Stimulated activated effector memory CD8-positive, alpha-beta T cell treated with anti-CD3 and anti-CD28 coated beads, Interleukin-12 subunit alpha, Interleukin-12 subunit beta, amount 100 ng/mL, for 72 hours (primary cell): ENCODE measurements at regions not wholly inside any gene's neighbourhood (a gene's known extent, or its start where the extent isn't known, plus 50 kb on each side); places are given as distances from the start of the nearest gene placed in this dataset.
"Not testable (repeated sequence)": the region's sequence is repeated elsewhere in the genome, so short reads cannot be mapped to it uniquely, and the experiment has no call there.

Source experiments
- ATAC-seq: fragments of 150-1000 bp; cut with Tn5 transposase; 2 replicates; pipeline ENCODE4 v1.10.0; 2021
- DNase-seq, 2 donors: peaks; one replicate each; pipeline ENCODE4 v3.0.0; 2021 to 2022; ENCODE audit warnings: low spot score in 2 of 2
- H3K27ac Mint-ChIP-seq: one replicate; pipeline ENCODE4 v1.8.0; 2022; ENCODE audit warnings: mild to moderate bottlenecking, mixed read lengths
- H3K36me3 Mint-ChIP-seq: one replicate; pipeline ENCODE4 v1.8.0; 2022; ENCODE audit warnings: mild to moderate bottlenecking, mixed read lengths
- H3K4me1 Mint-ChIP-seq: one replicate; pipeline ENCODE4 v1.8.0; 2022; ENCODE audit warnings: mixed read lengths
- H3K4me3 Mint-ChIP-seq: one replicate; pipeline ENCODE4 v1.8.0; 2022; ENCODE audit warnings: mild to moderate bottlenecking, mixed read lengths
- H3K9me3 Mint-ChIP-seq: one replicate; pipeline ENCODE4 v1.8.0; 2022; ENCODE audit warnings: mixed read lengths

DNA sequence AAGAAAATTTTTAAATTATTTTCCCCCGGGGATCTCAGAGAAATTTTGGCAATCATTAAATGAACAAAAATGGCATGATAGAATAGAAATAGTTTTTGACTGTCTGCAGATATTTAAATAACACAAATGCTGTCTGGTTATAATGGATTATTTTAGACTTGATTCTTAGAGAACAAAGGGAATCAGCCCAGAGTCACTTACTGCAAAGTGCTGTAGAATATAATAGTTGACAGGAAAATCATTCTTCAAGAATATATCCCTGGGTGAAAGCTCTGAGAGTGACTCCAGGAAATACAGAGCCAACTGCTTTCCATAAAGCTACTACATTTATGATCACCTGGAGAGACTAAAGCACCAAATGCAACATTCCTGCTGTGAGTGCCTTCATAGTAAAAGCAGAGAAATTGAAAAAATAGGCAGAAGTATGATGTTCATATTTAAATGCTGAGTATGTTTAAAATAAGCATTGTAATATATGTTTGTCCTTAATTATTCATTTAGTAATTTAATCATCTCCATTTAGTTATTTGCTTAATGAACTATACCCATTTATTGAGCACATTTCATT lies 1765.8 kb downstream of the SLITRK1 start:
- ATAC-seq (no peak), DNase-seq (no peak)
- H3K9me3 Mint-ChIP-seq: peaks cover 15% of the 10 kb centered on the region
- no peak overlapping the region for H3K4me3 Mint-ChIP-seq
- H3K27ac Mint-ChIP-seq: no peak overlapping the region
- no peaks in the 10 kb centered on the region for H3K36me3 Mint-ChIP-seq
- H3K4me1 Mint-ChIP-seq: no peaks in the 10 kb centered on the region

DNA sequence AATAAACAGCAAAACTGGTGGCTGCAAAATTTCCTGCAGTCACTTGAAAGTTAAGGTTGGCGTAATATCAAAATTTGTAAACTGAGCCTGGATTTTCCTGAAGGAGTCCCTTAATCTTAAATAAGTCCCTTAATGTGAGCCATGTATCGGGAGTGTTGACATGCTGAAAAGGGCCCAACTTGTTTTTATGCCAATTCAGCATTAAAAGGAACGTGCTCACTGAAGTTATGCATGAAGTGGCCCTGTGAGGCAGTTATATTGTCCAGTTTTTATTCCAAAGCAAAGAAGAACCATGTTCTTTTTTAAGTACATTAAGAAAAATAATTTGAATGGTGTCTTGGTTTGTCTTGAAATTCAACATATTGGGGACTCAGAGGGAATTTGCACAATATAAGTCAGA lies 1766.9 kb downstream of the SLITRK1 start:
- no peak for ATAC-seq
- no peaks in the 10 kb centered on the region for H3K4me1 Mint-ChIP-seq
- H3K36me3 Mint-ChIP-seq: no peaks in the 10 kb centered on the region
- no peak overlapping the region for H3K4me3 Mint-ChIP-seq
- no peak for DNase-seq
- peaks cover 14% of the 10 kb centered on the region for H3K9me3 Mint-ChIP-seq
- H3K27ac Mint-ChIP-seq: no peak overlapping the region

DNA sequence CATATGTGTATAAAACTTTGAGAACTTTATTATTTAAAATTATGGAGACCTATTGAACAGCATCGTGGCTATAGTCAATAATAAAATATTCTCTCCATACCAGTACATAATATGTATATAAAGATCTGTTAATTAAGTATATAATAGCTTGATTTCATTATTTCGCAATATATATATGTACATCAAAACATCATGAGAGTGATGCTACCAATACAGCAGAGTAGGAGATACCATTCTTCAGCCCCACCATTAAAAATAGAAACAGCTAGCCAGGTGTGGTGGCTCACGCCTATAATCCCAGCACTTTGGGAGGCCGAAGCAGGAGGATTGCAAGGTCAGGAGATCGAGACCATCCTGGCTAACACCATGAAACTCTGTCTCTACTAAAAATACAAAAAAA lies 1755.3 kb upstream of the SPRY2 start:
- DNase-seq (no peak), ATAC-seq (no peak)
- H3K36me3 Mint-ChIP-seq: no peaks in the 10 kb centered on the region
- H3K27ac Mint-ChIP-seq: no peak overlapping the region
- H3K9me3 Mint-ChIP-seq: peaks cover 8% of the 10 kb centered on the region
- H3K4me3 Mint-ChIP-seq: no peak overlapping the region
- no peaks in the 10 kb centered on the region for H3K4me1 Mint-ChIP-seq

DNA sequence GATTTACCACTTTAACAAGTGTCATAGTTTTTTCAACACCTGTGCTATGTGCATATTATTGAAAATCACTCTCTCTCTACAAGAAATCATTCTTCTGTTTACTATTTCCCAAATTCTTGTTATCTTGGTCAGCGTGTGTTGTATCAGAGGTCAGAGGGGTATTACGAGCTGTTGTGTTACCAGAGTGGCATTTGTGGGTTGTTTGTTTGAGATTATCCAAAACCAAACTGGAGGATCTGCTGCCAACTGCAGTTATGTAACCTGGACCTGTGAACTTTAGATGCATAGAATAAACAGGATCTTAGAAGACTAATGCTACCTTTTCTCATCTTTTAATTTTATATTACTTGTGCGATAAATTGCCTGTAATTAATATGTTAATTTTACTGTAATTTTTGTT lies 1751.4 kb upstream of the SPRY2 start:
- Mint-ChIP-seq H3K9me3 (peaks cover under 1% of the 10 kb centered on the region), H3K36me3 (no peaks in the 10 kb centered on the region), H3K4me1 (no peaks in the 10 kb centered on the region), H3K27ac (no peak overlapping the region), H3K4me3 (no peak overlapping the region)
- ATAC-seq (no peak), DNase-seq (no peak)

DNA sequence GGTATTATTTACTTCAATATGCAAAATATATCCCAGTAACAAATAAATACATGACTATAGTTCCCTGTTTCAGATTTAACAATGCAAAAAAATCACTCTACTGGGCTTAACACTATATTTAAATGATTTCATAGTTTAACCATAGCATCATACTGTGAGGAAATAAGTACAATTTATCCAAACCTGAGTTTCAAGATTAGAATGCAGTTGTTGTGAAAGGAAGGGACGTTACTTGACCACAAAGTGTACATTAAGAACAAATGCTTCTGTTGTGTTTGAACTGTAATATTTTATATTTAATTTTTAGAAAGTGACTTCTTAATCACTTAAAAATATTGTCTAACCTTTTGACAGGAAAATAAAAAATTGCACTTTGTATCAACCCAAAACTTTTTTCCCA lies 1747.9 kb upstream of the SPRY2 start:
- H3K4me1 Mint-ChIP-seq: no peaks in the 10 kb centered on the region
- no peaks in the 10 kb centered on the region for H3K36me3 Mint-ChIP-seq
- H3K4me3 Mint-ChIP-seq: no peak overlapping the region
- no peak overlapping the region for H3K27ac Mint-ChIP-seq
- ATAC-seq (no peak), DNase-seq (no peak)
- no peaks in the 10 kb centered on the region for H3K9me3 Mint-ChIP-seq

DNA sequence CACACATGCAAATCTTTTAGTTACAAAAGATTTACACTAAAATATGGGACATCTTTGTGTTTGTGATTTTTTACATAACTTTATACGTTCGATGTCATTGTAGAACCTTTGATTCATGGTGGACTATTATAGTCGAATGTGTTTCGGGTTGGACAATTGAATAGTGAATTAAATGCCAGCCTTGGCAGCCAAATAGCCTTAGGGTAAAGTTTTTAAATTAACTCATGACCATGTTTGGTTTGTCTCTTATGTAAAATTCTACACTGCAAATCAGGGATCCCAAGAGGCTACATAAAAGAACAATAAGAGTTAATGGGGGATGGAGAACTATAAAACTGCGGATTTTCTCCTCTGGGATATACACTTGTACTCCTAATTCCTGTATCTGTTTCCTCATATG lies 1735.6 kb upstream of the SPRY2 start:
- H3K9me3 Mint-ChIP-seq: peaks cover 10% of the 10 kb centered on the region
- ATAC-seq: no peak
- H3K4me1 Mint-ChIP-seq: no peaks in the 10 kb centered on the region
- H3K27ac Mint-ChIP-seq: no peak overlapping the region
- no peaks in the 10 kb centered on the region for H3K36me3 Mint-ChIP-seq
- no peak overlapping the region for H3K4me3 Mint-ChIP-seq
- DNase-seq: no peak

DNA sequence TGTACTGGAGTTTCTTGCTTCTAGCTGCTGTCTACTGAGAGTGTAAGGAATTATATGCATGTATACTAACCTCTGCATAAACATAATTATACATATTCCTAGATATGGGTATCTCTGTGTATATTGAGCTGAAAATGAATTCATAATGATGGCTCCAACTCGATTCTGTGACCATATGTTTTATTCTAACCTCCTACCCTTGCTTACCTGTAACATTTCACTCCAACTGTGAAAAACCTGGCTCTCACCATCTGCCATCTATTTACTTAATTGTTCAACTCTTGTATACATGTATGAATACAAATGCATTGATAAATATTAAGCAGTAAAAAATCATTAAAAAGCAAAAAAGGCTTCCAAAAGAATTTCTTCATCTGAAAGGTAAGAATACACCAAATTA lies 1729.5 kb upstream of the SPRY2 start:
- no peak for DNase-seq
- Mint-ChIP-seq H3K4me3 (no peak overlapping the region), H3K36me3 (no peaks in the 10 kb centered on the region), H3K4me1 (no peaks in the 10 kb centered on the region), H3K9me3 (peaks cover 20% of the 10 kb centered on the region), H3K27ac (no peak overlapping the region)
- no peak for ATAC-seq

DNA sequence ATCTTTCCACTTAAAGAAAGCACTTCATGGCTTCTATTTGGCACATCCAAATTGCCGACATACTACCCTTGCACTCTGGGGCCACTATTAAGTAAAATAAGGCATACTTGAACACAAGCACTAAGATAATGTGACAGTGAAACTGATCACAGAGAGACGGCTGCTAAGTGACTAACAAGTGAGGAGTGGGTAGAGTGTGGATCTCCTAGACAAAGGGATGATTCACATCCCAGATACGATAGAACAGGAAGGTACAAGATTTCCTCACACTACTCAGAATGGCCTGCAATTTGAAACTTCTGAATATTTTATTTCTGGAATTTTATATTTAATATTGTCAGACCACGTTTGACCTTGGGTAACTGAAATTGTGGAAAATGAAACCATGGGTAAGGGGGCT lies 1721.8 kb upstream of the SPRY2 start:
- H3K4me3 Mint-ChIP-seq: no peak overlapping the region
- peaks cover 14% of the 10 kb centered on the region for H3K9me3 Mint-ChIP-seq
- DNase-seq (no peak), ATAC-seq (no peak)
- no peaks in the 10 kb centered on the region for H3K36me3 Mint-ChIP-seq
- no peaks in the 10 kb centered on the region for H3K4me1 Mint-ChIP-seq
- H3K27ac Mint-ChIP-seq: no peak overlapping the region

DNA sequence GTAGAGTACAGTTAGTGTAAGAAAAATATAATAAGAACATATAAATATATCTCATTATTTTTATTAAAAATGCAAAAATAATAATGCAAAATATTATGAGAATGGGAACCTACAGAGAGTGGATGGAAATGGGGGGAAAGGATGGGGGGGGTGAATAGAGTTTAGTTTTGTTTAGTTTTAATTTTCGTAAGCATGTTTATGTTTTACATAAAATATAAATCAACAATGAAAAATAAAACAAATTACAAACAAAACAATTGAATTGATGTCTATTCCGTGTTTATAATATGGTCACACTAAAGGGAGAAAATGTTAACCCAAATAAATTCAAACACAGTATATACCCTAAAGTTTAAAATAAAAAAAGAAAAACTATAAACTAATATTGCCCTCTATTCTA lies 1717.4 kb upstream of the SPRY2 start:
- H3K4me3 Mint-ChIP-seq: no peak overlapping the region
- DNase-seq (no peak), ATAC-seq (no peak)
- no peaks in the 10 kb centered on the region for H3K36me3 Mint-ChIP-seq
- H3K4me1 Mint-ChIP-seq: no peaks in the 10 kb centered on the region
- no peak overlapping the region for H3K27ac Mint-ChIP-seq
- H3K9me3 Mint-ChIP-seq: peaks cover 8% of the 10 kb centered on the region

DNA sequence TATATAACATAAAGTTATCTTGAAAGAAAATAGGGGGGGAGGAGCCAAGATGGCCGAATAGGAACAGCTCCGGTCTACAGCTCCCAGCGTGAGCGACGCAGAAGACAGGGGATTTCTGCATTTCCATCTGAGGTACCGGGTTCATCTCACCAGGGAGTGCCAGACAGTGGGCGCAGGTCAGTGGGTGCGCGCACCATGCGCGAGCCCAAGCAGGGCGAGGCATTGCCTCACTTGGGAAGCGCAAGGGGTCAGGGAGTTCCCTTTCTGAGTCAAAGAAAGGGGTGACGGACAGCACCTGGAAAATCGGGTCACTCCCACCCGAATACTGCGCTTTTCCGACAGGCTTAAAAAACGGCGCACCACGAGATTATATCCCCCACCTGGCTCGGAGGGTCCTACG lies 1704.4 kb upstream of the SPRY2 start:
- H3K4me3 Mint-ChIP-seq, DNase-seq, ATAC-seq, H3K9me3 Mint-ChIP-seq, H3K36me3 Mint-ChIP-seq, H3K4me1 Mint-ChIP-seq, H3K27ac Mint-ChIP-seq: not testable (repeated sequence)

DNA sequence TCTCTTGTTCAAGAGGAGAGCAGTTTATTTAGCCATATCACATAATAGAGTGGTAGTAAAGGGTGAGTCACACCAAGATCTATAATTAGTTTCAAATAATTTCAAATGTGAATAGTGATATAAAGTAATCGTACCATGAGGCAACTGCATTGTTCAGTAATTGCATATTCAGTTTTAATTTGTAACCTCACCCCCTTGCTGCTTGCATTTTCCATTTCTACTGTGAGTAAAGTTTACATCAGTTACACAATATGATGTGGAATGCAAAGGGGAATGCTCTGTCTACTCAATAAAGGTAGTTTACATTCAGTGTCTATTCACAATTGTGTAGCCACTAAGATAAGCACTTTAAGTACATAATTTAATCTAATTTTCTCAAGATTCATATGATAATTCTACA lies 1695.7 kb upstream of the SPRY2 start:
- ATAC-seq (no peak), DNase-seq (no peak)
- Mint-ChIP-seq H3K4me1 (no peaks in the 10 kb centered on the region), H3K36me3 (no peaks in the 10 kb centered on the region), H3K9me3 (peaks cover 12% of the 10 kb centered on the region), H3K4me3 (no peak overlapping the region), H3K27ac (no peak overlapping the region)

DNA sequence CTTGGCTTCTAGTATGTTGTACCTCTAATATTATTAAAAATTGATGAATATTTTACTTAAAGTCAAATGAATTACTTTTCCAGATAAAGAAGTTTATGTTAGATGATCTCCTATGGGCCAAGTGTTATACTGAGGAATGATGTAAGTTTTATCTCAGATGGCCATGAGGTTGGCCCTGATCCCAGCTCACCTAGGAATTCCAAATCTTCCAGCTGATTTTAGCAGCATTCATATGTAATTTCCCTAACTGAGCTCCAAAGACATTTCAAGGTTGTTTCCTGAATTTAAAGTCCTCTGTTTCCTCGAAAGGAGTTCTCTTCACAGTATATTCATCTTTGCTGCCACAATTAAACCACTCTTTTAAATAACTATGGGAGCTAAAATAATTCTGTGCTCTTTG lies 1670.4 kb upstream of the SPRY2 start:
- DNase-seq (no peak), ATAC-seq (no peak)
- H3K9me3 Mint-ChIP-seq: peaks cover 5% of the 10 kb centered on the region
- no peak overlapping the region for H3K27ac Mint-ChIP-seq
- H3K36me3 Mint-ChIP-seq: no peaks in the 10 kb centered on the region
- no peaks in the 10 kb centered on the region for H3K4me1 Mint-ChIP-seq
- no peak overlapping the region for H3K4me3 Mint-ChIP-seq

DNA sequence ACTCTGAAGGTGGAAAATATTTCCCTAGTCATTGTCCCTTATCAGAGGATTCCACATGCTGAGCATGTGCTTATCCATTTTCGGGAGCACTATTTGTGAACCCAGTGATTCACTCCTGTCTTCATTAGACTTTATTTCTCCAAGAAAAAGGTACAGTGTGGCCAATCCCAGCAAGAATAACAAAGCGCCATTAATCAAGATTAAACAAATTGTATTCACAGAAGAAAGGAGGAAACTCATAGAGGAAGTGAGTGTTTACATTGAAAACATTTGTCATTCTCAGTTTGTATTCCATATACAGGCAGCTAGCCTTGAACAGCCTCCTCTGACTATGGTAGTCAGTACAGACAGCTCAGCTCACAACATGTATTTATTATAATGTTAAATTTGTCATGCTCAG lies 1669.9 kb upstream of the SPRY2 start:
- Mint-ChIP-seq H3K4me3 (no peak overlapping the region), H3K9me3 (peaks cover 5% of the 10 kb centered on the region), H3K36me3 (no peaks in the 10 kb centered on the region), H3K4me1 (no peaks in the 10 kb centered on the region), H3K27ac (no peak overlapping the region)
- ATAC-seq (no peak), DNase-seq (no peak)

DNA sequence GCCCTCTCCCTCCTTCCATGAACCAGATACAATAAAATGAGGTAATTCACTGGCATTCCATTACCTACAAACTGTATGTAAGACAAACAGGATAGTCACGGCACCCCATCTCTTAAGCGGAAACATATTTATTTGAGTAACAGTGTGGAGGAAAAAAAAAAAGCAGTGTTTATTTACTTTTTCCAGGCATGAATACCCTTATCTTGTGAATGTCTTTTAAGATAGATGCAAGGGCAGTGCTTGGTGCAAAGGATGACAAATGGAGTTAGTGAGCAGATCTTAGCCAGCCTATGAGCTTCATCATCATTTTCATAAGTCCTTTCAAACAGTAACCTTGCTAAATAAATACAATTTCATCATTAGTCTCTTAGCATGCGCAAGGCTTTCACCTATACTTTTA lies 1661.8 kb upstream of the SPRY2 start:
- no peak overlapping the region for H3K4me3 Mint-ChIP-seq
- no peak for ATAC-seq
- DNase-seq: no peak
- no peaks in the 10 kb centered on the region for H3K36me3 Mint-ChIP-seq
- peaks cover 8% of the 10 kb centered on the region for H3K9me3 Mint-ChIP-seq
- H3K4me1 Mint-ChIP-seq: no peaks in the 10 kb centered on the region
- H3K27ac Mint-ChIP-seq: no peak overlapping the region

DNA sequence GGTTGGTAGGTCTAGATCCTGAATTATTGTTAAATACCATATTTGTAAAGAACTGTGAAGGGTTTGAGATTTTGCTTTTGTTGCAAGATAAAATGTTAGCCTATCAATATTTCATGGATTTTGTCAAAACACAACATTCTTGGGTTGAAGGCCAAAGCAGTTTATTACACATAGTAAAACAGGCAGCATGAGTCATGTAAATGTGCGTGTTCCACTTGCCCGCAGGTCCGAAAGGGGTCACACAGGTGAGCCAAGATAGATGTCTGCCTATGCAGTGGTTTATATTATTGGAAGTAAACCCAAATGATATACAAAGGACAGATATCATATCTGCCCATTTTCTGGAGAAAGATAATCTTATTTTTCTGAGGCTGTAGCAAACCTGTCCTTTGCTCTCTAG lies 1654.4 kb upstream of the SPRY2 start:
- Mint-ChIP-seq H3K4me3 (no peak overlapping the region), H3K27ac (no peak overlapping the region), H3K9me3 (no peaks in the 10 kb centered on the region), H3K36me3 (no peaks in the 10 kb centered on the region), H3K4me1 (no peaks in the 10 kb centered on the region)
- ATAC-seq (no peak), DNase-seq (no peak)

DNA sequence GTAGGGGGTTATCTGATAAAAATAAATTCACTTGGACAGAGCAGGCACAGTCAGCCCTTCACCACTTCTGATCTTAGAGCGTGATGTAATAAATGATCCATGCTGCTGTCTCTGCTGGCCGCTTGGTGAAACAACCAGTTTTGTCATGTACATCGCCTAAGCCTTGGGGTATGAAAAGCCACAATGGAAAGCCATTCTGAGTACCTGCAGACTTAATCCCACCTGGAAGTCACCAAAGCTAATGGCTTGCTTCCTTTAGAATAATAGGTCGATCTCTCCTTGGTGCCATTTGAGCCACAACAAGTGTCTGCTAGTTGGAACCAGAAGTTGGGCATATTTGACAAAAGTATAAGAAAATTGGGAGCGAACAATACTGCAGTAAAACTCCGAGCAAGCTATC lies 1649.7 kb upstream of the SPRY2 start:
- H3K27ac Mint-ChIP-seq: no peak overlapping the region
- no peak overlapping the region for H3K4me3 Mint-ChIP-seq
- H3K4me1 Mint-ChIP-seq: no peaks in the 10 kb centered on the region
- H3K9me3 Mint-ChIP-seq: peaks cover 5% of the 10 kb centered on the region
- H3K36me3 Mint-ChIP-seq: no peaks in the 10 kb centered on the region
- no peak for ATAC-seq
- no peak for DNase-seq

DNA sequence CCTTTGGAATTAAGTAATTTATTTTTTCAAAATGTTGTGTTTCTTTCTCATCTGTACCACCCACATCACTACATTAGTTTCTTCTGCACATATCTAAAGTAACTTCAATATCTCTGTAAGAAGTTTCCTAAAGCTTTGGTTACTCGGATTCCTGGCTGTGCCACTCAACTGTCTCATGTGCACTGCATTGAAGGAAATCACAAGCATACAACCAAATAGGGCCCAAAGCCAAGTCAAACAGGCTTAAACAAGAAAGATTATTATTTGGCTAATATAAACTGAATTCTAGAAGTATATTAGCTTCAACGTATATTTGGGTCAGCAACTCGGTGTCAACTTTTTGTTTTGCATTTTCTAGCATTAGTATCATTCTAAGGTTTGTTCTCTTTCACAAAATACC lies 1647.6 kb upstream of the SPRY2 start:
- no peak overlapping the region for H3K4me3 Mint-ChIP-seq
- H3K9me3 Mint-ChIP-seq: peaks cover 8% of the 10 kb centered on the region
- ATAC-seq (no peak), DNase-seq (no peak)
- H3K36me3 Mint-ChIP-seq: no peaks in the 10 kb centered on the region
- H3K27ac Mint-ChIP-seq: no peak overlapping the region
- no peaks in the 10 kb centered on the region for H3K4me1 Mint-ChIP-seq
